ENCODE measurements at regions not wholly inside any gene's neighbourhood (a gene's known extent, or its start where the extent isn't known, plus 50 kb on each side); places are given as distances from the start of the nearest gene placed in this dataset.

DNA sequence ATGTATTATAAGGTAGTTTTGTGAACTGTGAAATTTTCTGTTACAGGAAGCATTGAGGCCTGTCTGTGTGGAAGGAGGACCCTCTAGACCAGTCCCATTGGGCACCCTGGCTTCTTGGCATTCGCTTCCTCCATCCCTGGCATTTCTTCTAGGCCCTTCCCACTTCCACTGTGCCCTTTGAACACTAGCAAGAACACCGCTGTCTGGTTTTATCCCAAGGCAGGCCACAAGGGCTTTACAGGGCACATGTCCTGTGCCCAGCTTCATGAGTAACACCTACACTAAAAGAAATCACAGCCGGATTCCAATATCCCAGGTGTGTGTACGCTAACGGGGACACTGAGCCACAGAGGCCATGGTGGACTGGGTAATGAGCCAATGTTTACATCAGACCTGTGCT is 99.8 kb downstream of the ADRB2 start:
- TF ChIP-seq, protein P1, sequence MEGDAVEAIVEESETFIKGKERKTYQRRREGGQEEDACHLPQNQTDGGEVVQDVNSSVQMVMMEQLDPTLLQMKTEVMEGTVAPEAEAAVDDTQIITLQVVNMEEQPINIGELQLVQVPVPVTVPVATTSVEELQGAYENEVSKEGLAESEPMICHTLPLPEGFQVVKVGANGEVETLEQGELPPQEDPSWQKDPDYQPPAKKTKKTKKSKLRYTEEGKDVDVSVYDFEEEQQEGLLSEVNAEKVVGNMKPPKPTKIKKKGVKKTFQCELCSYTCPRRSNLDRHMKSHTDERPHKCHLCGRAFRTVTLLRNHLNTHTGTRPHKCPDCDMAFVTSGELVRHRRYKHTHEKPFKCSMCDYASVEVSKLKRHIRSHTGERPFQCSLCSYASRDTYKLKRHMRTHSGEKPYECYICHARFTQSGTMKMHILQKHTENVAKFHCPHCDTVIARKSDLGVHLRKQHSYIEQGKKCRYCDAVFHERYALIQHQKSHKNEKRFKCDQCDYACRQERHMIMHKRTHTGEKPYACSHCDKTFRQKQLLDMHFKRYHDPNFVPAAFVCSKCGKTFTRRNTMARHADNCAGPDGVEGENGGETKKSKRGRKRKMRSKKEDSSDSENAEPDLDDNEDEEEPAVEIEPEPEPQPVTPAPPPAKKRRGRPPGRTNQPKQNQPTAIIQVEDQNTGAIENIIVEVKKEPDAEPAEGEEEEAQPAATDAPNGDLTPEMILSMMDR (IDR thresholded peaks at IDR 0.05), result no peak
- TF ChIP-seq EP300 (IDR thresholded peaks at IDR 0.05) (no peak), BHLHE40 (IDR thresholded peaks at IDR 0.05; ENCODE audit: low read depth, low read length) (no peak), POLR2A (IDR thresholded peaks at IDR 0.05; ENCODE audit: low read length) (no peak), MYC (IDR thresholded peaks at IDR 0.05; ENCODE audit: borderline replicate concordance, low read length) (no peak), SMC3 (IDR thresholded peaks at IDR 0.05) (no peak), RFX5 (IDR thresholded peaks at IDR 0.05) (no peak)
- TF ChIP-seq, protein P2, sequence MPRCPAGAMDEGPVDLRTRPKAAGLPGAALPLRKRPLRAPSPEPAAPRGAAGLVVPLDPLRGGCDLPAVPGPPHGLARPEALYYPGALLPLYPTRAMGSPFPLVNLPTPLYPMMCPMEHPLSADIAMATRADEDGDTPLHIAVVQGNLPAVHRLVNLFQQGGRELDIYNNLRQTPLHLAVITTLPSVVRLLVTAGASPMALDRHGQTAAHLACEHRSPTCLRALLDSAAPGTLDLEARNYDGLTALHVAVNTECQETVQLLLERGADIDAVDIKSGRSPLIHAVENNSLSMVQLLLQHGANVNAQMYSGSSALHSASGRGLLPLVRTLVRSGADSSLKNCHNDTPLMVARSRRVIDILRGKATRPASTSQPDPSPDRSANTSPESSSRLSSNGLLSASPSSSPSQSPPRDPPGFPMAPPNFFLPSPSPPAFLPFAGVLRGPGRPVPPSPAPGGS (IDR thresholded peaks at IDR 0.05), result no peak

Data from A549 (cell line).